A673 (cell line): ENCODE measurements at regions not wholly inside any gene's neighbourhood (a gene's known extent, or its start where the extent isn't known, plus 50 kb on each side); places are given as distances from the start of the nearest gene placed in this dataset.

Source experiments
- BruUV-seq: library from RNA; stranded (reverse); fragments of 400-500 nt; replicated peaks from 2 replicates; lab custom pipeline; 2021; lab: Mats Ljungman, UMichigan
- CTCF ChIA-PET: fragments of 300-600 bp; sonication (Branson Sonifier 250); formaldehyde crosslinking; loops from one replicate; lab custom pipeline; 2022; ENCODE audit warnings: antibody characterized with exemption; lab: Charles Lee
- POLR2A ChIA-PET: fragments of 300-600 bp; sonication (Branson Sonifier 250); formaldehyde crosslinking; loops from one replicate; lab custom pipeline; 2022; ENCODE audit warnings: antibody characterized with exemption; ENCODE audit not compliant: low non-redundant PET; lab: Charles Lee
- DNase-seq: peaks from one replicate; pipeline ENCODE4 v3.0.0-alpha.2; 2015; ENCODE audit warnings: low spot score
- H3K27ac ChIP-seq: fragments of 200-600 bp; sonication (generic); 2 replicates; pipeline ENCODE4 v1.5.1; 2016; ENCODE audit warnings: mixed run types, low read depth, mild to moderate bottlenecking, mixed read lengths, antibody characterized with exemption, low read length; ENCODE audit not compliant: poor library complexity, severe bottlenecking
- H3K27me3 ChIP-seq: fragments of 200-600 bp; sonication (generic); replicated peaks from 2 replicates; pipeline ENCODE4 v1.6.1; 2017; ENCODE audit warnings: mixed run types, low read depth, mild to moderate bottlenecking, mixed read lengths, antibody characterized with exemption, low read length; ENCODE audit not compliant: insufficient read depth, poor library complexity
- H3K36me3 ChIP-seq: fragments of 200-600 bp; sonication (generic); 2 replicates; pipeline ENCODE4 v1.6.1; 2016; ENCODE audit warnings: mixed run types, mild to moderate bottlenecking, mixed read lengths, antibody characterized with exemption, low read length; ENCODE audit not compliant: insufficient read depth, poor library complexity, severe bottlenecking
- H3K4me1 ChIP-seq: fragments of 200-600 bp; sonication (generic); 2 replicates; pipeline ENCODE4 v1.6.1; 2017; ENCODE audit warnings: mixed run types, mild to moderate bottlenecking, mixed read lengths, antibody characterized with exemption, low read length; ENCODE audit not compliant: insufficient read depth, poor library complexity, severe bottlenecking
- H3K4me3 ChIP-seq: fragments of 200-600 bp; sonication (generic); 2 replicates; pipeline ENCODE4 v1.5.1; 2016; ENCODE audit warnings: low read depth, mixed run types, mild to moderate bottlenecking, mixed read lengths, low read length; ENCODE audit not compliant: poor library complexity, severe bottlenecking
- H3K9me3 ChIP-seq: fragments of 200-600 bp; sonication (generic); 2 replicates; pipeline ENCODE4 v1.6.1; 2016; ENCODE audit warnings: mixed run types, low read depth, mild to moderate bottlenecking, mixed read lengths, antibody characterized with exemption, low read length; ENCODE audit not compliant: poor library complexity, severe bottlenecking
- CTCF ChIP-seq: fragments of 300-800, 200-600 bp; sonication (generic); conservative IDR thresholded peaks from 2 replicates; pipeline ENCODE4 v1.5.1; 2017; ENCODE audit warnings: low read depth, mild to moderate bottlenecking, antibody characterized with exemption, low read length, moderate library complexity, mixed read lengths
- EZH2 ChIP-seq: fragments of 200-600 bp; sonication (generic); IDR thresholded peaks from 2 replicates; pipeline ENCODE4 v1.6.1; 2017; ENCODE audit warnings: borderline replicate concordance, low read depth, mild to moderate bottlenecking, mixed read lengths, antibody characterized with exemption, low read length; ENCODE audit not compliant: poor library complexity, severe bottlenecking
- intact Hi-C: fragments of 100-400 bp; cut with micrococcal nuclease; formaldehyde crosslinking; loops from one replicate; pipeline ENCODE4 v1.10.0; 2022; ENCODE audit not compliant: unreplicated experiment

- no peak for DNase-seq
- no TSS peak for BruUV-seq
- peaks cover 4% of the 10 kb centered on the region for H3K27me3 ChIP-seq
- H3K9me3 ChIP-seq: no peaks in the 10 kb centered on the region
- no peak for TF ChIP-seq CTCF
- TF ChIP-seq EZH2: no peak
- POLR2A ChIA-PET: no interaction called here
- H3K4me3 ChIP-seq: no peak overlapping the region
- no peaks in the 10 kb centered on the region for H3K36me3 ChIP-seq
- CTCF ChIA-PET: no interaction called here
- no peaks in the 10 kb centered on the region for H3K4me1 ChIP-seq
- intact Hi-C loops: no loop called here
- H3K27ac ChIP-seq: no peak overlapping the region
Observed at GRCh38 chr20:22428051-22428450, 156.3 kb downstream of the FOXA2 start.

GRCh38 chr20:22426772-22427171 lies 157.6 kb downstream of the FOXA2 start:
- intact Hi-C loops: no loop called here
- no TSS peak for BruUV-seq
- ChIA-PET POLR2A (no interaction called here), CTCF (no interaction called here)
- no peaks in the 10 kb centered on the region for H3K4me1 ChIP-seq
- no peak for DNase-seq
- H3K36me3 ChIP-seq: no peaks in the 10 kb centered on the region
- H3K27me3 ChIP-seq: no peaks in the 10 kb centered on the region
- no peak overlapping the region for H3K27ac ChIP-seq
- H3K4me3 ChIP-seq: no peak overlapping the region
- TF ChIP-seq CTCF (no peak), EZH2 (no peak)
- H3K9me3 ChIP-seq: no peaks in the 10 kb centered on the region

DNA sequence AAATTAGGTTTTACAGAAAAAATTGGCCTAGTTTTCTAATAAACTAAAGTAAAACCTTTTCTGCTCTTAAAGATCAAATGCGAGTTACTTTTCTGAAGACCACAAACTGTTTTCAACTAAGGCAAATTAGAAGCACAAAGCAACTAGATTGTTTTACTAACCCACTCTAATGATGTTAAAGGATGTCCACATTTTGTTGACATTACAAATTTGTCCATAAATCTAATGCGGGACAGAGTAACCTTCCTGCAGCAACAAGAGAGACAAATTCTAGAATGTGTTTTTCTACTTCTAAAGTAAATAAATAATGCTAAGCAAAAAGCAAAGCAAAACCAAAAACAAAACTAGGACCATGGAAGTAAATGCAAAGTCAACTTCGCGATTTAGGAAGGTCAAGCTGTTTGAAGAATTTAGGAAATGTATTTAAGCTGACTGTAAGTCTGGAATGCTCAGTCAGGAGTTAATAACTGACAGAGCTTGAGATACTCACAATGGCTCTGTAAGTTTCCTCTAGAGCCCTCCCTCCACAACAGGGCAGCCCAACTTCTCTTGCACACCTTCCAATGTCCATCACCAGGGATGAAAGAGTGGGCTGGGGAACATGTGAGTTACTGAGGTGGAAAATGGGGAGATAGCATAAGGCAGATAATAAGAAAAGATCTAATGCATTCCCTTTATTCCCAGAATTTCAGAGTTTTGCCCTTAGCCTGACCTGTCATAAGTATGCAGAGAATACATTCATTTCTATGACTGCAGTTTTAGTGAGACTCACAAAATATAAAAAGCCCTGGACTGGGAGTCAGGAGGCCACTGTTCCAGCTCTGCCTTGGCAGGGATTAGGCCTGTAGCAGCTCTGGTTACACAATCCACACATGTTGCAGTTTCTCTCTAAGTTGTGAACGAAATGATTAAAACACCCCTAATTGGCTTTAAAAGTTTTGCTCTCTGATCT lies 158.8 kb downstream of the FOXA2 start:
- TF ChIP-seq EZH2 (no peak), CTCF (no peak)
- Histone ChIP-seq H3K27ac (no peak overlapping the region), H3K9me3 (no peaks in the 10 kb centered on the region), H3K4me3 (no peak overlapping the region), H3K4me1 (no peaks in the 10 kb centered on the region), H3K36me3 (no peaks in the 10 kb centered on the region), H3K27me3 (no peaks in the 10 kb centered on the region)
- BruUV-seq: no TSS peak
- CTCF ChIA-PET: no interaction called here
- DNase-seq: no peak
- intact Hi-C loops: no loop called here
- POLR2A ChIA-PET: no interaction called here
